ENCODE measurements at regions not wholly inside any gene's neighbourhood (a gene's known extent, or its start where the extent isn't known, plus 50 kb on each side); places are given as distances from the start of the nearest gene placed in this dataset.

- DNase-seq (ENCODE audit: low read depth), result no peak
These were observed 49.8 kb upstream of the PDZD8 start for GRCh38 chr10:117424883-117425649.

Data from activated gamma-delta T cell treated with anti-CD3 and anti-CD28 coated beads, Interleukin-2, amount 50 U/mL, for 16 hours (primary cell).